CD4-positive, alpha-beta T cell (primary cell): ENCODE measurements at regions not wholly inside any gene's neighbourhood (a gene's known extent, or its start where the extent isn't known, plus 50 kb on each side); places are given as distances from the start of the nearest gene placed in this dataset.

Source experiments
- ATAC-seq: fragments of 200-7000 bp; cut with Tn5 transposase; one replicate; pipeline ENCODE4 v1.10.0; 2022; ENCODE audit warnings: mild to moderate bottlenecking; ENCODE audit not compliant: poor library complexity
- CTCF ChIA-PET: fragments of 350-600 bp; sonication (Branson Sonifier 250); formaldehyde crosslinking; loops from one replicate; lab custom pipeline; 2021; ENCODE audit warnings: antibody characterized with exemption, inconsistent platforms; lab: Charles Lee
- POLR2A ChIA-PET: fragments of 350-600 bp; sonication (Branson Sonifier 250); formaldehyde crosslinking; loops from one replicate; lab custom pipeline; 2021; ENCODE audit warnings: antibody characterized with exemption, inconsistent platforms; lab: Charles Lee
- DNase-seq, 14 experiments: peaks; one replicate each; pipeline ENCODE4 v3.0.0-alpha.2; 2013 to 2020; ENCODE audit warnings: mixed read lengths in 2 of 14
- H3K27ac ChIP-seq, 2 donors: one replicate each; pipeline versions ENCODE4 v1.5.1 to v1.7.0; 2013; ENCODE audit warnings: low read length in 2 of 2, low read depth in 1 of 2, mild to moderate bottlenecking in 1 of 2
- H3K27me3 ChIP-seq, 2 experiments: 1 replicate in 1 of 2; 2 replicates in 1 of 2; pipeline versions ENCODE4 v1.6.1 to v1.7.0; 2013; ENCODE audit warnings: low read length in 2 of 2, control low read depth in 1 of 2, mild to moderate bottlenecking in 1 of 2, moderate library complexity in 1 of 2; ENCODE audit not compliant: insufficient read depth in 2 of 2, control insufficient read depth in 1 of 2
- H3K36me3 ChIP-seq: one replicate; pipeline ENCODE4 v1.6.1; 2013; ENCODE audit warnings: low read length, control low read depth; ENCODE audit not compliant: insufficient read depth
- H3K4me1 ChIP-seq: one replicate; pipeline ENCODE4 v1.6.1; 2013; ENCODE audit warnings: low read length, control low read depth; ENCODE audit not compliant: insufficient read depth
- H3K4me3 ChIP-seq: one replicate; pipeline ENCODE4 v1.5.1; 2013; ENCODE audit warnings: mild to moderate bottlenecking, low read length, moderate library complexity
- H3K9me3 ChIP-seq, 2 experiments: 1 replicate in 1 of 2; 2 replicates in 1 of 2; pipeline versions ENCODE4 v1.6.1 to v1.7.0; 2013; ENCODE audit warnings: low read length in 2 of 2, mild to moderate bottlenecking in 2 of 2, control low read depth in 1 of 2, moderate library complexity in 1 of 2; ENCODE audit not compliant: control insufficient read depth in 1 of 2, insufficient read depth in 1 of 2
- H3K27ac Mint-ChIP-seq: one replicate; pipeline ENCODE4 v1.8.0; 2020; ENCODE audit warnings: mixed read lengths
- H3K27me3 Mint-ChIP-seq: one replicate; pipeline ENCODE4 v1.8.0; 2021; ENCODE audit warnings: mixed read lengths
- H3K36me3 Mint-ChIP-seq: one replicate; pipeline ENCODE4 v1.8.0; 2021; ENCODE audit warnings: low read depth, mixed read lengths
- H3K4me1 Mint-ChIP-seq: one replicate; pipeline ENCODE4 v1.8.0; 2021; ENCODE audit warnings: low read depth, mixed read lengths
- H3K4me3 Mint-ChIP-seq: one replicate; pipeline ENCODE4 v1.8.0; 2020; ENCODE audit warnings: mild to moderate bottlenecking, mixed read lengths
- H3K9me3 Mint-ChIP-seq: one replicate; pipeline ENCODE4 v1.8.0; 2020; ENCODE audit warnings: mixed read lengths
- intact Hi-C, 2 experiments: fragments of 100-400 bp; cut with DNase I in 1 of 2; cut with micrococcal nuclease in 1 of 2; formaldehyde crosslinking; loops; one replicate each; pipeline versions ENCODE4 v1.15.1 to v1.9.0; 2023 to 2025; cut with DNase I, micrococcal nuclease
- TF ChIP-seq, protein P1 (sequence below): fragments of 200-600 bp; IDR thresholded peaks from one replicate; pipeline ENCODE4 v1.8.0; 2022; ENCODE audit warnings: antibody characterized with exemption, mild to moderate bottlenecking

DNA sequence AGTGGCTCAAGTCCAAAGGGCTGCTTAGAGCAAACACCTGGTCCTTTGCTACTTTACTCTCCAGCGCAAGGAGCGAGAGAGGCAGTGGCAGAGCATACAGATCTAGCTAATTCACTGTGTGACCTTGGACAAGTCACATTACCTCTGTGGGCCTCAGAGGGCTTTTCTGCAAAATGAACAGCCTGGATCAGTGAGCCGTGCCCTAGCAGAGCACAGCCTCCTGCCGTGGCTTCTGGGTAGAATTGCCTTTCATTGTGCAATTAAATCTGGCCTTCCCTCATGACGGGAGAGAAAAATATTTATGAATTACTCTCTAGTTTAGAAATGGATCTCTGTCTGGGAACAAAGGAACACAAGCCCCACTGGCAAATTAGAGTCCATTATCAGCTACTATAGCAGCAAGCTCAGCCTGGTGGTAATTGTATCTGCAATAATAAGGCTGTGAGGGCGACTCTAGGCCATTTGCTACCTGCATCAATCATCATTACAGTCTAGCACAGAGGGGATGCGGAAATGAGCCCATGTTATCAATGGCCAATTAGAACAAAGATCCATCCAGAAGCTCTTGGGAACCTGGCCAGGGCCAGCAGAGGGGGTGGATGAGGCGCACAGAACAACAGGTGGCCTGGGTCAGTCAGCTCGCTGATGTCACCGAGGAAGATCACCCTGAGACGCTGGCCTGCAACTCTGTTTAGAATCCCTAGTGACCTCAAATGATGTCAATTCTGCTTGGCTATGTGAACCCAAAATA, 114.2 kb upstream of the LY86 start:
- Mint-ChIP-seq H3K9me3 (no peaks in the 10 kb centered on the region), H3K27ac (no peak overlapping the region)
- intact Hi-C loops: no loop called here

GRCh38 chr6:6479785-6480184, 108.7 kb upstream of the LY86 start:
- ATAC-seq (no peak), DNase-seq (no peak)
- Histone ChIP-seq H3K4me3 (no peak overlapping the region), H3K27me3 (peaks cover 3 to 5% of the 10 kb centered on the region in 2 experiments), H3K9me3 (no peaks in the 10 kb centered on the region), H3K36me3 (no peaks in the 10 kb centered on the region), H3K4me1 (no peaks in the 10 kb centered on the region), H3K27ac (no peak overlapping the region)
- intact Hi-C loops: no loop called here
- no peaks in the 10 kb centered on the region for H3K36me3 Mint-ChIP-seq
- TF ChIP-seq, protein P1, sequence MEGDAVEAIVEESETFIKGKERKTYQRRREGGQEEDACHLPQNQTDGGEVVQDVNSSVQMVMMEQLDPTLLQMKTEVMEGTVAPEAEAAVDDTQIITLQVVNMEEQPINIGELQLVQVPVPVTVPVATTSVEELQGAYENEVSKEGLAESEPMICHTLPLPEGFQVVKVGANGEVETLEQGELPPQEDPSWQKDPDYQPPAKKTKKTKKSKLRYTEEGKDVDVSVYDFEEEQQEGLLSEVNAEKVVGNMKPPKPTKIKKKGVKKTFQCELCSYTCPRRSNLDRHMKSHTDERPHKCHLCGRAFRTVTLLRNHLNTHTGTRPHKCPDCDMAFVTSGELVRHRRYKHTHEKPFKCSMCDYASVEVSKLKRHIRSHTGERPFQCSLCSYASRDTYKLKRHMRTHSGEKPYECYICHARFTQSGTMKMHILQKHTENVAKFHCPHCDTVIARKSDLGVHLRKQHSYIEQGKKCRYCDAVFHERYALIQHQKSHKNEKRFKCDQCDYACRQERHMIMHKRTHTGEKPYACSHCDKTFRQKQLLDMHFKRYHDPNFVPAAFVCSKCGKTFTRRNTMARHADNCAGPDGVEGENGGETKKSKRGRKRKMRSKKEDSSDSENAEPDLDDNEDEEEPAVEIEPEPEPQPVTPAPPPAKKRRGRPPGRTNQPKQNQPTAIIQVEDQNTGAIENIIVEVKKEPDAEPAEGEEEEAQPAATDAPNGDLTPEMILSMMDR: no peak
- CTCF ChIA-PET: interaction anchor here (0.9 kb wide), 1 partner anchor 11 kb away, joined by 3 read pairs; no protein-coding TSS in a partner anchor
- POLR2A ChIA-PET: no interaction called here
- peaks cover 2% of the 10 kb centered on the region for H3K9me3 Mint-ChIP-seq
- no peak overlapping the region for H3K27ac Mint-ChIP-seq
- no peaks in the 10 kb centered on the region for H3K4me1 Mint-ChIP-seq
- H3K27me3 Mint-ChIP-seq: peaks cover 61% of the 10 kb centered on the region
- H3K4me3 Mint-ChIP-seq: no peak overlapping the region

More for the DNA sequence above, 114.2 kb upstream of the LY86 start:
- DNase-seq (no peak), ATAC-seq (no peak)
- H3K9me3 ChIP-seq: no peaks in the 10 kb centered on the region
- no peak overlapping the region for H3K27ac ChIP-seq
- H3K4me3 ChIP-seq: no peak overlapping the region
- no peak overlapping the region for H3K4me3 Mint-ChIP-seq
- ChIA-PET POLR2A (no interaction called here), CTCF (no interaction called here)
- H3K27me3 Mint-ChIP-seq: peaks cover 42% of the 10 kb centered on the region
- TF ChIP-seq, protein P1: no peak
- no peaks in the 10 kb centered on the region for H3K4me1 ChIP-seq
- peaks cover 0 to 4% of the 10 kb centered on the region in 2 experiments for H3K27me3 ChIP-seq
- H3K36me3 Mint-ChIP-seq: no peaks in the 10 kb centered on the region
- no peaks in the 10 kb centered on the region for H3K4me1 Mint-ChIP-seq
- no peaks in the 10 kb centered on the region for H3K36me3 ChIP-seq

DNA sequence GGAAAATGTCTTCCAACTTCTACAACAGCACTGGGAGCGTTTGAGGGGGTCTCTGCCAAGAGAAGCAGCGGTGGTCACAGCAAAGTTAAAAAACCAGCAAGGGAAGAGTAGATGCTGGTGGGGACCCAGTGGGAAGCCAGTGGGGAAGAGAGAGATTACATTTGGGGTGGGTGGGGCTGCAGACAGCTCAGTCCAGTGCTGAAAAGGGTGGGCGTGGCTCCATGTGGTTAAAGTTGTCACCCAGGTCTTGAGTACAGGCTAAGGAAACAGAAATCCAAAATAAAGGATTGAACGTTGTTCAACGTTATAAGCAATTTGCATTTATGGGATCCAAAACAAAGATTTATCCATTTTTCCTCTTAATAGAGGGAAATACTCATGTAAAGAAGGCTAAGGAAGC, 106.3 kb upstream of the LY86 start:
- Histone ChIP-seq H3K4me3 (no peak overlapping the region), H3K9me3 (no peaks in the 10 kb centered on the region), H3K27me3 (peaks cover 3 to 5% of the 10 kb centered on the region in 2 experiments), H3K4me1 (no peaks in the 10 kb centered on the region), H3K27ac (no peak overlapping the region), H3K36me3 (no peaks in the 10 kb centered on the region)
- Mint-ChIP-seq H3K9me3 (peaks cover 2% of the 10 kb centered on the region), H3K4me1 (no peaks in the 10 kb centered on the region), H3K36me3 (no peaks in the 10 kb centered on the region), H3K27ac (no peak overlapping the region), H3K4me3 (no peak overlapping the region), H3K27me3 (peaks cover 43% of the 10 kb centered on the region)
- intact Hi-C loops: no loop called here
- POLR2A ChIA-PET: no interaction called here
- TF ChIP-seq, protein P1: no peak
- CTCF ChIA-PET: no interaction called here
- DNase-seq: no peak
- no peak for ATAC-seq
